Urinary bladder (tissue), 3 donors: ENCODE measurements at regions not wholly inside any gene's neighbourhood (a gene's known extent, or its start where the extent isn't known, plus 50 kb on each side); places are given as distances from the start of the nearest gene placed in this dataset.

Source experiments
- DNase-seq: peaks from one replicate; pipeline ENCODE4 v3.0.0-alpha.2; 2015; ENCODE audit errors: extremely low spot score
- H3K27ac ChIP-seq: one replicate; pipeline ENCODE4 v1.5.1; 2013; ENCODE audit warnings: low read depth, mild to moderate bottlenecking, moderate library complexity
- H3K36me3 ChIP-seq: one replicate; pipeline ENCODE4 v1.6.1; 2013; ENCODE audit warnings: mild to moderate bottlenecking, moderate library complexity; ENCODE audit not compliant: insufficient read depth
- H3K4me1 ChIP-seq: one replicate; pipeline ENCODE4 v1.6.1; 2013; ENCODE audit warnings: mild to moderate bottlenecking, moderate library complexity; ENCODE audit not compliant: insufficient read depth
- H3K4me3 ChIP-seq: one replicate; pipeline ENCODE4 v1.5.1; 2013; ENCODE audit warnings: low read depth, low read length
- WGBS: extraction: QIAGEN DNeasy Blood & Tissue Kit; methylation state at CpG from one replicate; pipeline ENCODE4 v1.1.7; 2013; 5-methylcytosine and 5-hydroxymethylcytosine counted together
- donor health status: healthy with polysubstance abuse.
- donor health status: healthy.

DNA sequence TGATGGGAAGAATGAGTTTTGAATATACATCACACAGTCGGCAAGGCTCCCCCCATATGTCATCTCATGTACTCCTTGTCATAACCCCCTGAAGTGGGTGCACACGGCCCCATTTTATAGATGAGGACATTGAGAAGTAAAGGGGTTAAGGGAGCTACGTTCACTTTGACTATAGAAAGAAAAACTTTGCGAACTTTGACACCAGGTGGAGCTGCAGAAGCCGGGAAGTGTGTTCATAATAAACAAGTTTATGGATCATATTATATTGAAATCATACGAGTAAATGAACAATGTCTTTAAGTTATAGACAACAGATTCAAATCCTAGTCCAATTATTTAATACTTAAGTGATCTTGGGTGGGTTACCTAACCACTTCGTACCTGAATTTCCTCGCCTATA lies 203.8 kb upstream of the PITX2 start:
- no peak overlapping the region for H3K27ac ChIP-seq
- 84% methylated on average over 8 of the region's 8 CpGs for WGBS
- no peak overlapping the region for H3K4me3 ChIP-seq
- no peaks in the 10 kb centered on the region for H3K4me1 ChIP-seq
- no peak for DNase-seq
- H3K36me3 ChIP-seq: no peaks in the 10 kb centered on the region

GRCh38 chr4:110830461-110830860 lies 207.6 kb upstream of the PITX2 start:
- Histone ChIP-seq H3K4me3 (no peak overlapping the region), H3K36me3 (no peaks in the 10 kb centered on the region), H3K27ac (no peak overlapping the region), H3K4me1 (no peaks in the 10 kb centered on the region)
- no peak for DNase-seq
- WGBS: 70% methylated on average over 2 of the region's 2 CpGs

DNA sequence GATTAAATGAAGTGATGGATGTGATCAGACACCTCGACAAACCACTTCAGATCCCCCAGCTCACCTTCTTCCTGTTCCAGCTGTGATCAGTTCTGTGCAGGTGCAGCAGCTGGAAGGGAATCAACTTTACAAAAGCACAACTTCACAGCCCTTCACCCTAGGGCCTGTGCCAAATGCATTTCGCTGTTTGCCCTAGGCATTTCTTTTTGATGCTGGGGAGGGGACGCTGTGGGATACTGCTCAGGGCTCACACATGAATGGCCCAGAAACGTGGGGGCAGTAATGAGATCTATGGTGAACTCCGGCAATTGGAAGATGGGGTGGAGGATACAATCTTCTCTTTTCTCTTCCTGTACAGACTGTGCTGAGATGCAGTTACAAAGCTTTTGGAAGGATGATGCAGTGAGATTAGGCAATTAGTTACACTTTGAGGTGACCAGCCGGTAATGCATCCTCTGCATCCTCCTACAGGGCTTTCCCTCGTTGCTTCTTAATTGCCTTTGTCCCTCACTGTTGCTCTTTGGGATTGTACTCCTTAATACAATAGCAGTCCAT lies 215.1 kb upstream of the PITX2 start:
- H3K4me1 ChIP-seq: no peaks in the 10 kb centered on the region
- H3K4me3 ChIP-seq: no peak overlapping the region
- 64% methylated on average over 7 of the region's 7 CpGs for WGBS
- H3K36me3 ChIP-seq: no peaks in the 10 kb centered on the region
- no peak for DNase-seq
- no peak overlapping the region for H3K27ac ChIP-seq

DNA sequence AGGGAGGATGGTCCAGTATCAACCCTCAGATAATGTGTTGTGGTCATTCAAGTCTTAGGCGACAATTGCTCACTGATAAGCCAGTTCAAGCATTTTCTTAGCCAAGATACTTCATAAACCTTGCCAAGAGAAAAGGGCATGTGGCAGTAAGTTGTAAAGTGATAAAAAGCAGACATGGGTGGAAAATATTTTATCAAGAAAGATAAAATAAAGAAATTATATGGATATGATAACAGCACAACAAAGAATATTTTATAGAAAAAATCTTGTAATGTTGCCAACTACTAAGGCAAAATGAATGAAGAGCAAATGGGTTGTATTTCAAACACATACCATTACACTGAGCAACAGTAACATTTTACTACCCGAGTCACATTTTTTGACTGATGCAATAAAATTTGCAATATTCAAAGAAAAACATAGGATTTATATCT lies 217.4 kb upstream of the PITX2 start:
- Histone ChIP-seq H3K27ac (no peak overlapping the region), H3K36me3 (no peaks in the 10 kb centered on the region), H3K4me1 (no peaks in the 10 kb centered on the region), H3K4me3 (no peak overlapping the region)
- 27% methylated on average over 2 of the region's 2 CpGs for WGBS
- DNase-seq: no peak

GRCh38 chr4:110848787-110849186 lies 225.9 kb upstream of the PITX2 start:
- 59% methylated on average over 1 of the region's 1 CpG for WGBS

GRCh38 chr4:110849461-110849860 lies 226.6 kb upstream of the PITX2 start:
- DNase-seq: no peak
- 73% methylated on average over 6 of the region's 6 CpGs for WGBS
- Histone ChIP-seq H3K36me3 (no peaks in the 10 kb centered on the region), H3K27ac (no peak overlapping the region), H3K4me1 (no peaks in the 10 kb centered on the region), H3K4me3 (no peak overlapping the region)

More at GRCh38 chr4:110848787-110849186, 225.9 kb upstream of the PITX2 start:
- DNase-seq: no peak
- Histone ChIP-seq H3K4me1 (no peaks in the 10 kb centered on the region), H3K4me3 (no peak overlapping the region), H3K36me3 (no peaks in the 10 kb centered on the region), H3K27ac (no peak overlapping the region)

DNA sequence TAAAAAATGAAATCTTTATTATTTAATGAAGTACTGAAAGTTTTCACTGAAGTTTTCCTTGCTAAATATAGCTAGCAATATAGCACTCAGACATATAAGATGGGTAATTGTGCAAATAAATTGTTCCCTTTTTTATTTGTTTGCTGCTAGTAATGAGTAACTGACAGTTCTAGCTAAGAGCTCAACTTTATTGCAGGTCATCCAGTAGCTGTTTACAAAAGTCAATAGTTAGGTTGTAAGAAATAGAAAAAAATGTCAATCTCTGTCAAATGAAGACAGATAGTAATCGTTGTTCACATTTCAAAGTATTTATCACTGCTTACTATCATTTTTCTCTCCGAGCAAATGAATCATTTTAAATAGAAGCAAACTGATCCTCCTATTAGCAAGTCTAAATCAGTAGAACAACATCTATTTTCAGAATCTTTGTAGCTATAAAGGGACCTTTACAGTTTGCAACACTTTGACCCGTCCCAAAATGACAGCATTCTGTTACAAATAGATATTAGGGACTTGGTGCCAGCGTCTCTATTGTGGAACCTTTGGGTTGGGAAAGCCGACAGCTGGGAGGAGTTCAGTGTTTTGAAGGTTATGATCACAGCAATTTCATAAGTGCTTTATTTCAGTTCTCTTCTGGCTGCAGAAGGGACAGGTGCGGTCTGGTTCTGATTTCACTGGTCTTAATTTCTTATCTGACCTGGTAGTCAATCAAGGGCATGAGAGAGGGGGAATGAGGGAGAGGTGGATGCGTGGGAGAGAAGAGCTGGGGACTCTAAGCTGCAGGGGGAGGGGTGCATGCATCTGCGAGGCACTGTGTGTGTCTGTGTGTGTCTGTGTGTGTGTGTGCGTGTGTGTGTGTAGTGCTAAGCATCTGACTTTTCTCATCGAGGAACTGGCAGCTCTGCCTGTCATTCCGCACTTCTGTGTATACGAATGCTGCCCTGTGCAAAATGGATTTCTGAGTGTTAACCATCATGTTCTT lies 227.9 kb upstream of the PITX2 start:
- H3K4me3 ChIP-seq: no peak overlapping the region
- H3K27ac ChIP-seq: no peak overlapping the region
- WGBS: 51% methylated on average over 12 of the region's 12 CpGs
- no peak for DNase-seq
- no peaks in the 10 kb centered on the region for H3K4me1 ChIP-seq
- H3K36me3 ChIP-seq: no peaks in the 10 kb centered on the region

- DNase-seq: no peak
- Histone ChIP-seq H3K4me3 (no peak overlapping the region), H3K36me3 (no peaks in the 10 kb centered on the region), H3K27ac (no peak overlapping the region), H3K4me1 (no peaks in the 10 kb centered on the region)
- 96% methylated on average over 2 of the region's 2 CpGs for WGBS
Observed at GRCh38 chr4:110851989-110852388, 229.1 kb upstream of the PITX2 start.

GRCh38 chr4:110852793-110853192 lies 229.9 kb upstream of the PITX2 start:
- Histone ChIP-seq H3K36me3 (no peaks in the 10 kb centered on the region), H3K4me1 (no peaks in the 10 kb centered on the region), H3K4me3 (no peak overlapping the region), H3K27ac (no peak overlapping the region)
- 44% methylated on average over 3 of the region's 3 CpGs for WGBS
- no peak for DNase-seq

- Histone ChIP-seq H3K4me1 (no peaks in the 10 kb centered on the region), H3K36me3 (no peaks in the 10 kb centered on the region), H3K4me3 (no peak overlapping the region), H3K27ac (no peak overlapping the region)
- WGBS: 54% methylated on average over 5 of the region's 5 CpGs
- DNase-seq: no peak
Observed at GRCh38 chr4:110853242-110853641, 230.4 kb upstream of the PITX2 start.

- Histone ChIP-seq H3K4me1 (no peaks in the 10 kb centered on the region), H3K4me3 (no peak overlapping the region), H3K36me3 (no peaks in the 10 kb centered on the region), H3K27ac (no peak overlapping the region)
- WGBS: 37% methylated on average over 6 of the region's 6 CpGs
- no peak for DNase-seq
Observed at GRCh38 chr4:110854021-110854678, 231.3 kb upstream of the PITX2 start.

DNA sequence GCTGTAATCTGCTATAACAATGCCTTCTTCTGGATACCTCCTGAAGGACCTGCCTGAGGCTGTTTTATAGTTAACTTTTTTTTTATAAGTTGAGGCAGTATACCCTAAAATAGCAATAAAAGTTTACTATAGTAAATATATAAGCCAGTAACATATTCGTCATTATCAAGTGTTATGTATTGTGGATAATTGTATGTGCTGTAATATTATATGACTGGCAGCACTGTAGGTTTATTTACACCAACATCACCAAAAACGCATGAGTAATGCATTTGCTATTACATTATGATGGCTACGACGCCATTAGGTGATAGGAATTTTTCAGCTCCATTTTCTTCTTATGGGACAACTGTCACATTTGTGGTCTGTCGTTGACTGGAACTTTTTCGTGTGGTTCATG lies 237.2 kb upstream of the PITX2 start:
- H3K36me3 ChIP-seq: no peaks in the 10 kb centered on the region
- H3K27ac ChIP-seq: no peak overlapping the region
- H3K4me1 ChIP-seq: no peaks in the 10 kb centered on the region
- DNase-seq: no peak
- no peak overlapping the region for H3K4me3 ChIP-seq
- WGBS: 85% methylated on average over 6 of the region's 6 CpGs

DNA sequence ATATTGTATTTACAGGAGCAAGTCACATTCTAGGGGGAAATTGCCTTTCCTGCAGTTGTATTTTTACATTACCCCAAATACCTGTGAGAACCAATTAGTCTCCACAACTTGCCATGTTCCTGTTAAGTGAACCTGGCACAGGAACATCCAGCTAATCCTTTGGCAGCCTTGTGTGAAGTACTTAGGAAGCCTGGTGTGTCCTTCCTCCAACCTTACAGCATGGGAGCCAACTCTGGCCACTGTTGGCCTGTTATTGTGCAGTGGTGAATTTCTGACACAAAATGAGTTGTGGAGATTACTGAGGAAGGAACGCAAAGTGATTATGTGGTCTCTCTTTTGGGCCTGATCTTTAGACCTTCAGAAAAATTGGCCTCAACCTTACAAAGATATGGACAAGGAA lies 238.0 kb upstream of the PITX2 start:
- WGBS: 89% methylated on average over 1 of the region's 1 CpG
- H3K4me1 ChIP-seq: no peaks in the 10 kb centered on the region
- no peak overlapping the region for H3K4me3 ChIP-seq
- no peak for DNase-seq
- H3K36me3 ChIP-seq: no peaks in the 10 kb centered on the region
- no peak overlapping the region for H3K27ac ChIP-seq
